ENCODE measurements at regions not wholly inside any gene's neighbourhood (a gene's known extent, or its start where the extent isn't known, plus 50 kb on each side); places are given as distances from the start of the nearest gene placed in this dataset.
"Not testable (repeated sequence)": the region's sequence is repeated elsewhere in the genome, so short reads cannot be mapped to it uniquely, and the experiment has no call there.

DNA sequence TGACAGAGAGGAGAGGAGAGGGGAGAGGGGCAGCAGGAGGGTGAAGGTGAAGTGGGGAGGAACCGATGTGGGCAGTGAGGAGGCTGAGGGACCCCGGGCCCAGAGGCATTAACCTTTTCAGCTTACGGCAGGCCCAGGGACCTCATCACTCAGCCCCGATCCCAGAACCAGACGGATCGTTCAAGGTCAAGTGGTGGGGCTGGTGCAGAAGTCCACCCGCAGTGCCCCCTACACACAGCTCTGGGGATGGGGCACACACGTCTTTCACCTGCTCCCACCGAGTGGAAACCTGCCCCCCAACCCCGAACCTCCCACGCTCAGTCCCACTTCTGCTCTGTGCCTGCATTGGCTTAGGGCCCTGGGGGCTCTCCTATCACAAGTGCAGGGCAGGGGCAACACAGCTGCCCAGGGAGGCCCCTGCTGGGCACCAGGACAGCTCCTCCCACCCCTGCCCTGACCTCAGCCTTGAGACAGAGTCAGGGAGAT, 81.9 kb upstream of the GOLGA6L4 start:
- not testable (repeated sequence) for DNase-seq

DNA sequence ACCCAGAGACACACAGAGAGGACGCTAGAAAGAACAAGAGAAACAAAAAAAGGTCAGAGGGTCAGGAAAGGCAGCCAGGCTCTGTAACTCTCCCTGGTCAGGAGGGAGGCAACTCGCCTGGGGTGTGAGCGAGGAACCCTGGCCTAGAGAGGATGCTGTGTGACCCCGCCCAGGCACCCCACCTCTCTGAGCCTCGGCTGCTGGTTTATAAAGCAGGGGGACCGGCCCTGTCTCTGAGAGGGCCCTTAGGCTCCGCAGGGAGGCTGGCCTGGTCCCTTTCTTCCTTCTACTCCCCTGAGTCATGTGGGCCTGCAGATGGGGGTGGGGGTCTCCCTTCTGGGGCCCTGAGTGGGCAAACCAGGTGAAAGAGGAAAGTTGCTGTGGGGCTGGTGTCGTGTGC, 81.3 kb upstream of the GOLGA6L4 start:
- DNase-seq = not testable (repeated sequence)

DNA sequence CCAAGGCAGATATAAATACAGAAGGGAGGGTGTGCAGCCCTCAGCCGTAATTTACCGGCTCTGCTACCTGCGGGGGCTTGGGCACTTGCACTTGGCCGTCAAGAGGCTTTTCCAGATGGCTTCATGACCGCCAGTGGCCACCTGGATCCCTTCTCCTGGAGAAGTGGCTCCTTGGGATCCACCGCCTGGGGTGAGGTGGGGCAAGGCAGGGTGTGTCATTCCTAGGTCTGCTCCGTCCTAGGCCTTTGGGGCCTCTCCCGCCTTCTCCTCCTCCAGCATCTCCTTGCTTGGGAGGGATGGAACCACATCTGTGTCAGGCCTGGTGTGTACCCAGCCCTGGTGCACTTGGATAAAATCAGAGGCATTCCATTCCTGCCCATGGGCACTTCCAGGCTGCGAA, 80.8 kb upstream of the GOLGA6L4 start:
- not testable (repeated sequence) for DNase-seq

DNA sequence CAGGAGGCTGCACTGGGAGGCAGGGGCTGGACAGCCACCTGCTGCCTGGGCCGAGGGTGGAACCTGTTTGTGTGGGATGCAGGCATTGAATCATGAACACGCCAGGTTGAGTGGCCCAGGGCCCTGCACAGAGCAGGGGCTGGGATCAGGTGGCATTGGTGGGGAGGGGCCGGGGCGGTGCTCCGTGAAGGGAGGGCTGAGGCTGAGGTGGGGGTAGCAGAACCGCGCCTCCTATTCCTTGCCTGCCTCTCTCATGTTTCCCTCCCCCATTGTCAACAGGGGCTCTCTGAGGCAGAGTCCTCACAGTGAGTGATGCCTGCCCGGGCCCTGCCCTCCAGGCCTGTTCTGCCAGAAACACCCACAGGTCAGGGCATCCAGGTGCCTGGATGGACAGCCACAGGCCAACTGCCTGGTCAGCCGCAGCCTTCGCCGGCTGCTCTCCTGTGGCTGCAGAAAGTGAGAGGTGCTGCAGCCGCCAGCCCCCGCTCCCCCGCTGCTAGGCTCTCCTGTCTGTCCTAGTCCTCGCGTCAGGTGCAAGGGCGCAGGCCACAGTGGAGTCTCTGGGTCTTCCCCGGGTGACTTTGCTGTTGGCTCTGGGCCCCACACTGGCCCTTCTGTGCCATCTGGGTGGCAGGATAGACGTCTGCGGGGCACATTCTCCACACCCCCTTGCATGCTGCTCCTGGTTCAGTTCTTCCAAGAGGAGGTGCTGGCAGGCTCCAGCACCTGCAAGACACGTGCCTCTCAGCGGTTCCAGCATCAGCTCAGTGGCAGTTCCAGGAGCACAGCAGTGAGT, 79.6 kb upstream of the GOLGA6L4 start:
- not testable (repeated sequence) for DNase-seq

DNA sequence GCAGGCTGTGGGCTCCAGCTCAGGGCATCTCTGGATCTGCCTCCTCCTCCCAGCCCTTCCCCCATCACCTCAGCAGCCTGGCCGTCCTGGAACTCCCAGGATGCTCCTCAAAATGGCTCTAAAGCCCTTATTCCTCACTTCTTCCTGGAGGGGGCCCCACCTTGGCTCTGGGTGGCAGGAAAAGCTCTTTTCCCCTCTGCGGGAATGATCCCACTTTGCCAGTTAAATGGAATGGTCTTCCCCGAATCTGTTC, 79.1 kb upstream of the GOLGA6L4 start:
- not testable (repeated sequence) for DNase-seq

DNA sequence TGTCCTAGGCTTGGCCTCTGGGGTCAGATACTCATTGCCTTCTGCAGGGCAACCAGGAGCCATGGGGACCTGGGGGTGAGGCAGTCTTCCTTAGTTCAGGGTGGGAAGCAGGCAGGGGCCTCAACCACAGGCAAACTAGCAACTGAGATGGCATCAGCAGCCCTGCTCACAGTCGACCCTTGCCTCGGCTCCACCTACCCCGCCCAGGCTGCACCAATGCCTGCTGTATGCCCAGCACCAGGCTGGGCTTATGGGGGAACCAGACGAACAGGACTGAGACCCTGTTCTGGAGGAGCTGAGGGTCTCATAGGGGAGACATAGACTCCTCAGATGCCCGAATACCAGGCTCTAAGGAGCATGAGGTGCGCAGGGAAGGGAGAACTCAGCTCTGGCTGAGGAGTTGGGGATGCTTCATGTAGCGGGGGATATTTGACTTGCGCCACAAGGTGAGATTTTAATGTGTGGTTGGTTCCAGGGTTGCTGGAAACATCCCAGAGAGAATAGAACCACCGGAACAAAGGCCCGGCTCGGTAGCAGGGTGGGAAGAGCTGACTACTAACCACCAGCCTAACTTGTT, 78.4 kb upstream of the GOLGA6L4 start:
- DNase-seq = not testable (repeated sequence)

DNA sequence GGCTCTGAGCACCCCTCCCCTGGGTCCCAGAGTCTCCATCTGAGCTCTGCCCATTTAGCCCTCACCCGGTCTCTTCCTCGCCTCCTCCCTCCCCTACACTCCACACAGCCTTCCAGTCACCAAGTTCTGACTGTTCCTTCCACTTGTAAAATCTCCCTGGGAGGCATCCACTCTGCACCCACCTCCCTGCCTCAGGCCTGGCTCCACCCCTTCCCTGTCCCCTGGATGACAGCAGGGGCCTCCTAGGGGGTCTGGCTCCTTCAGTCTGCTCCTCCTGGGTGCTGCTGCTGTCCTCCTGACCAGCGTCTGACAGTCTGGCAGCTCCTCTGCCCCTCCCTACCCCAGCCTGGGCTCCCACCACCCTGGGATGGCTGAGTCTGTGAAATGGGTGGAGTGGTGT, 77.7 kb upstream of the GOLGA6L4 start:
- DNase-seq = not testable (repeated sequence)

DNA sequence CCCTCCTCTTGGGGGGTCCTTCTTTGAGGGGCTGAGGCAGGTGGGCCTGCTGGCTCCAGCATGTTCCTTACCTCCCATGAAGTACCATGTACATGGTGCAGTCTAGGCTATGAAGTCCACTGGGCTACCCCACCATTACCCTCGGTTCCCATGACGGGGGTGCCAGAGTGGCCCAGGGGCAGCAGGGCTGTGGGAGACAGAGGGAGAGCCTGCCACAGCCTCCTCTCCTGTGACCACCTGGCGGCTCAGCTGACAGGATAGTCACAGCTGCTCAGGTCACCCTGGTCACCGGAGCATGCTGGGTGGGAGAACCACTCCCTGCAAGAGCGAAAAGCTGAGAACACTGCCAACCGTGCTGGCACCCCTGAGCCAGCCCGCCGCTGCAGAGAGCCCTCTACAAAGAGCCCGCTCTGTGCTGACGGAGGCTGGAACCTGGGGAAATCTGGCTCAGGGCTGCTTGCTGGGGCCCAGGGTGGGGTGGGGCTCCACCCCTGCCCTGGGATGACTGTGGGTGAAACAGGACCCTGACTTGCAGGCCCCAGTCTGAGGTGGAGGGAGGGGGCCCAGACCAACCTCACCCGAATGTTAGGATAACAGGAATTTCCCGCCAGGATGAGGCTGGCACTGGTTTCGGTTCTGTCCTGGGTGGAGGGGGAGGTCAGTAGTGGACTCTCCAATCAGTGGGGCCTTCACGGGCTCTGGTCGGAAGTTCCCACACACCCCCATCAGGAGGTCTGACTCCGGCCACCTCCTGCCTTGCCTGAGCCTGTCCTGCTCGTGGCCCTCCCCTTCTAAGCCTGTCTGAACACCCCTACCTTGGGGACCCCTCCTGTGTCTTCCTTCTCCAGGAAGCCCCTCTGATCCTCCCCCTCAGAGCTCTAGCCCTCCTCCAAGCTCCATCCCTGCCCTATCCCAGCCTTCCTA, 76.0 kb upstream of the GOLGA6L4 start:
- not testable (repeated sequence) for DNase-seq

DNA sequence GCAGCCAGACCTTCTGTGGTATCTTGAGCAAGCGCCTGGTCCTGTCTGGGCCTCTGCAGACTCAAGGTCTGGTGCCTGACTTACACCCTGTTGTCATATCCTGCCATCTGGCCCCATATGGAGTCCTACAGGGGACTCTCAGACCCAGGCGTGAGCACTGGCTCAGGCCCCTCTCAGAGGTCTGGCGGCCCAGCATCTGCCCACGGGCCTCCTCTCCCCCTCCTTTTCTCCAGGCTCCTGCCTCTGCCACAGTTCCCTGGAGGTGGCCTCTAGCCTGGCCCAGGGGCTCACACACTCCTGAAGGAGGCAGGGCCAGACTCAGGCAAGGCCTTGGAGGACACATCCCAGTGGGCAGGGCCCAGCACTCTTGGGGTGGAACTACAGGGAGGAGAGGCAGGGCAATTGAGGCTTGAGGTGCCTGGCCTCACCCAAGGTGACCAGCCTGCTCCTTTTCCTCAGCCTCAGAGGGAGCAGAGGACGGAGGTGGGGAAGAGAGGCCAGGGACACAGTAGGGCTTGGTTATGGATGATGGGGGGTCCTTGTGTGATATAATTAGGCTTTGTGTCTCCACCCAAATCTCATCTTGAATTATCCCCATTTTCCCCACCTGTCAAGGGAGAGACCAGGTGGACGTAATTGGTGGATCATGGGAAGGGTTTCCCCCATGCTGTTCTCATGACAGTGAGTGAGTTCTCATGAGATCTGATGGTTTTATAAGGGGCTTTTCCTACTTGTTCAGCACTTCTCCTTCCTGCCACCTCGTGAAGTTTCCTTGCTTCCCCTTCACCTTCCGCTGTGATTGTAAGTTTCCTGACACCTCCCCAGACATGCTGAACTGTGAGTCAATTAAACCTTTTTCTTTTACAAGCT, 70.9 kb upstream of the GOLGA6L4 start:
- not testable (repeated sequence) for DNase-seq

DNA sequence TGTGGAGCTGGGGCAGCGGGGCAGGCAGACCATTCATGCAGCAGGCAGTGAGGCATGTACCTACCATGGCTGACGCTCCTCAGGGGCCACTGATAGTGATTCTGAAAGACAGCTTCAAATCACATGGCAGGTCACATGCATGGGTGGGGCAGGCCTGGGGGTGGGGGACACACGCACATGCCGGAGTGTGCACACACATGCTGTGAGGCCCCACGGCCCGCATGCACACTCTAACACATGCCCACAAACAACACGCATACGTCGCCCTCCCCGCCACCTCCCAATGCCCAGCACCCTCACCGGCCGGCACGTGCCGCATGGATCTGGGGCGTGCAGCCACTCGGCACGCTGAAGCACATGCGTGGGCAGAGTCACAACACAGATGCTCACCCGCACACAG, 65.5 kb upstream of the GOLGA6L4 start:
- not testable (repeated sequence) for DNase-seq

DNA sequence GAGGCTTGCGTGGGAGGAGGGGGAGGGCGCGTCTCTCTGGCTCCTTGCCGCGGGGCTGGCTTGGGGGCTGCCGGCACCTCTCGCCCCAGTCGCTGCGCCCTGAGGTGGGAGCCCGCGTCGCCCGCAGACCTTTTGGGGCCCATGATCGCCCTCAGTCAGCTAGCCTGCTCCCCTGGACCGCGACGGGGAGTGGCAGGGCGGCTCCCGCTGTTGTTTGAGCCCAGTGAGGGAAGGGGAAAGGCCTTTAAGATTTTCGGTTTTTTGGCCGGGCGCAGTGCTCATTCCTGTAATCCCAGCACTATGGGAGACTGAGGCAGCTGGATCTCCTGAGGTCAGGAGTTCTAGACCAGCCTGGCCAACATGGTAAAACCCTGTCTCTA, 62.4 kb upstream of the GOLGA6L4 start:
- DNase-seq = not testable (repeated sequence)
